NCI-H345 treated with DMSO at 0.1 percent for 48 hours (cell line): ENCODE measurements at regions not wholly inside any gene's neighbourhood (a gene's known extent, or its start where the extent isn't known, plus 50 kb on each side); places are given as distances from the start of the nearest gene placed in this dataset.

Experiments
- DNase-seq: peaks from one replicate; lab custom pipeline; 2025; ENCODE audit not compliant: unreplicated experiment; lab: John Stamatoyannopoulos, UW

DNA sequence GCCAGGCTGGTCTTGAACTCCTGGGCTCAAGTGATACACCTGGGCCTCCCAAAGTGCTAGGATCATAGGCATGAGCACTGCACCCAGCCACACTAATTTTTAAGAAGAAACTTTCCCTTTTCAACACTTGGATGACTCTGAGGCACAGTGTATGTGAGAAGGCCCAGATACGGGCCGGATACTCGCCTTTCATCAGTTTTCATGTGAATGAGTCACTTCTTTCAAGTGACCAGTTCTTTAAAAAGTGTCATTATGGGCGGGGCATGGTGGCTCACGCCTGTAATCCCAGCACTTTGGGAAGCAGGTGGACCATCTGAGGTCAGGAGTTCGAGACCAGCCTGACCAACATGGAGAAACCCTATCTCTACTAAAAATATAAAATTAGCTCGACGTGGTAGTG is 120.8 kb downstream of the CTTN start:
- no peak for DNase-seq

DNA sequence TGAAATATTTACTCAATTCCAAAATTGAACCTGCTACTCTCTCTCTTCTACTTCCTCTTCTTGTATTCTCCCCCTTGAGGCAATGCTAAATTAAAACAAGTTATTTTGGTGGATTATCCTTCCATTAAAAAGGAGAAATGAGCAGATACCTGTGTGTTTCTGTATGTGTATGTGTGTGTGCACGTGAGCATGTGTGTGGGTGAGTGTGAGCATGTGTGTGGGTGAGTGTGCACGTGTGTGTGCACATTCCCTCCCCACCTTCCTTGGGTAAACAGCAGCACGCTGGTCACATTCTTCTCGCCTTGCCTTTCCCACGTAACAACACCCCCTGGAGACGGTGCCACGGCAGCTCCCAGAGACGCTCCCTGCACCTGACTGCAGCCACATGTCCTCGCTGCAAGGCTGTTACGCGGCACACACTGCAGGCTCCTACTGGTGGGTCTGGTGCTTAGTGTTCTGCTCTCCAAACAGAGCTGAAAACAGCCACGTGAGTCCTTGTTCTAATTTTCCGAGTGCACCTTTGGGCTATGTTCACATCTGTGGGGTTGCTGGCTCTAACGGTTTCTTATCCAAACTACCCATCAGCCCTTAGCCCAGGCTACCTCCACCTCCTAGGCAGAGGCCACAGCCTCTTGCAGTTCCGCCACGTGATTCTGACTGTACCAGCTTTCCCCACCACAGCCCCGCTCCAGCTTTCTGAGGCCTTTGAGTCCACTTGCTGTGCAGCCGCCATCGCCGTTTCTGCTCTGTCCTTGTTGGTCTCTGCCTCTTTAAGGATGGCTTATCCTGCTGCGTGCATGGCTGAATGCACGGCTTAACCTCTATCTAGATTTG is 123.4 kb downstream of the CTTN start:
- DNase-seq, result no peak

DNA sequence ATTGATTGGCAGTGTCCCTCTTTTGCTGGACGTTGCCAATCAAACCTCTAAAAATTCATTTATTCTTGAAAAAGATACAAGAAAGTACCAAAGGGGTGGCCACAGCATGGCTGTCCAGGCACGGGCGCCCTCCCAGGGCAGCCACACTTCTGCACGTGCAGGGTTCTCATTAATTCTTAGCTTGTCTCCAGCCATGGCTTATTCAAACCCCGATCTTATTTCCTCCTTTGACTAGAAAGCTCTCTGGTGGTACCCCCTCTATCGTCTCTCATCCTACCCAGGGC is 123.9 kb downstream of the CTTN start:
- no peak for DNase-seq

DNA sequence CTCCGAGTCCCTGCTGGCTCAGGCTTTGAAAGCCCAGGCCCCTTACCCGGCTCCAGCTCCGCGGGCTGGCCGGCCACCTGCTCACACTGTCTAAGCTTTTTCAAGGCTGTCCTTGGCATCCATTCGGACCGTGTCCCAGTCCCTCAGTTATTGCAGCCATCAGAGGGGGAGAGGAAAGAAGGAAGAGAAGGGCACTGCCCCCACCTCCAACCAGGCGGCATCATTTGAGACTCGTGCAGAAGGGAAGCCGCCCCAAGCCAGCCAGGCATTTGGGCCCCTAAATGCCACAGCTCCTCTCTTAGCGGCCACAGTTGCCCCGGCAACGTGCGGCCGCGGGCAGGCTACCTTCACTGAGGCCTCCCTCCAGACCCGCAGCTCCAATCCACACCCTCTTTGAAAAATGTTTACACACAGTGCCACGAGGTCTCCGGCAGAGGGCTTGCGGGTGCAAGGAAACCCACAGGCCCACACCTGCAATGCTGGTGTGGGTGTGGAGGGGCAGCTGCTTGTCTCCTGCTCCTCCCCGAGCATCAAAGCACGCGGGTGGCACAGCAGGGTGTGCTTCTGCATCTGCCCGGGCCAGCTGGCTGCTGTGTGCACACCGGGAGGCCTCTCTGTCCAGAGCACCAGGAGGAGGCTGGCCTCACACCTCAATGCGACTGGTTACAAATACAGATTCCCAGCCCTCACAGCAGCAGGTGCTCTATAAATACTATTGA is 124.4 kb downstream of the CTTN start:
- DNase-seq, result peak; percentile 95

DNA sequence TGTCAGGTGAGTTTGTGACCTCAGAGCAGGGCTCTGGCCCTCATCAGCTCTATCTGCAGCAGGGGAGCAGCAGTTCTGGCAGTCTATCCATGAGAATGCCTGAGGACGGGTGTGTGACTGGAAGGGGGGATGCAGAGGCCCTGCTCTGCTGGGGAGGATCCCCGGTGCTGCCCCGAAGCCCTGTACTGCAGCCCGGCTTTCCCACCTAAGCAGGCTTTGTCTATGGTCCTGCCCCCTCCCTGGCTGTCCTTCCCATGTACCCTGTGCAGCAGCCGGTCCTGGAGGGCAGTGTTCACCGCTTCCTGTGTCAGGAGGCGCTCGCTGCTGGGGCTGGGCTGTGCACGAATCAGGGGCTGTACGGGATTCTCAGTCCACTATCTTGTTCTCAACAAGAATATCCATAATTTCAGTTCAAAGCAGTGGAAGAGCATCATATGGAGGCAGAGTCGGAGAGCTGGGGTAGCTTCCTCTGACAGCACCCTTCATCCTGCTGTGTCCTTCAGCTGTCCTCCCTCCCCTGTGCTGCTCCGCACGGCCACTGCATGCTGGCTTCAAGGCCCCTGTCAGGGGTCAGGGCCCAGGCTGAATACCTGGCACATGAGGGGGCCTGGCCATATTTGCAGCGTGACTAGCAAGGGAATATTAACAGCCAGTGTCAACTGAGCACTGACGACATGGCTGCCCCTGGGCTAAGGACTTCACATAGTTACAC is 125.2 kb downstream of the CTTN start:
- no peak for DNase-seq

DNA sequence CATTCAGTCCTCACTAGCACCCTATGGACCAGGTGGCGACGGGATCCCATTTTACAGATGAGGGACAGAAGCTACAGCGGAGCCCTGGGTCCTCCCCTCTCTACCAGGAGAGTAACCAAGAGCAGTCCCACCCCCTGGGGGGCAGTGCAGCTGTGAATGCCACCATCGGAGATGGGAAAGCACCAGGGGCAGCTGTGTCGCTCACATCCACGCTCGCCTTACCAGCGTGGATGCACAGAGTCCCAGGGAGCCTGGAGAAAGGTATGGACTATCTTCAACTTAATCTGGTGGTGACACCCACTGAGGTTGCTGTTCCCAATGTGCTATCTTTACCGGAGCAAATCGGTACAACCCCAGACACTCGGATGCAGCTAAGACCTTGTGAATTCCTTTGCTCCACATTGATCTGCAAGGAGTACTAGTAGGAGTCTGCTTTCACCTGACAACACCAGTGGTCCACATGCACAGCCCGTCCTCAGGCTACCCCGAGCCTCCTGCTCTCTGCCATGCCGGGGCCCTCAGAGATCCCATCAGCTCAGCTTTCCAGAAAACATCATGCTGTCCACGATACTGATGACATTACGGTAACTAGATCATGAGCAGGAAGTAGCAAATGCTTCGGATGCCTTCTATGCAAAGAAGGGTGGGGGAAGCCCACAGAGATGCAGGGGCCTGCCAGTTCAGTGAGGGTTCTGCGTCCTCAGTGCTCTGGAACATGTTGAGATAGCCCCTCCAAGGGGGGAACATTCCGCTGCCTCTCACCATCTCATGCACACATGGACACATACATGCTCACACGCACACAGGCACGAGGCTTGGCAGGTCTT is 126.0 kb downstream of the CTTN start:
- DNase-seq, result no peak

DNA sequence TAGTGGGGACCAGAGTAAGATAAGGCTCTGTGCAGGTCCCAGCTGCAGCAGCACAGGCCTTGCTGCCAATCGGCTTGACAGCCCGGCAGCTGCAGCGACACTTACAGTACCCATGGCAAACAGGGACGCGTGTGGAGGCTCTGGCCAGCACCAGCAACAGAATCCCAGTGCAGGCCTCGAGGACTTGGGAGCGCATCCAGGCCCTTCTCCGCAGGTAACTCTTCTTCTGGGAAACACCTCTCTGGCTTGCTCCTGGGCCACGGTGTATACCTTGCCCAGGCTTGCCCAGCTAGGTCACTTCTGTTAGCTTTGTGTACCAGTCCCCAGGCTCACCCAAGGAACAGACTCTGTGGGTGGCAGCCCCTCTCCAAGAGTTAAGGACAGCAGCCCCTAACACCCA is 126.7 kb downstream of the CTTN start:
- DNase-seq, result peak; percentile 58

DNA sequence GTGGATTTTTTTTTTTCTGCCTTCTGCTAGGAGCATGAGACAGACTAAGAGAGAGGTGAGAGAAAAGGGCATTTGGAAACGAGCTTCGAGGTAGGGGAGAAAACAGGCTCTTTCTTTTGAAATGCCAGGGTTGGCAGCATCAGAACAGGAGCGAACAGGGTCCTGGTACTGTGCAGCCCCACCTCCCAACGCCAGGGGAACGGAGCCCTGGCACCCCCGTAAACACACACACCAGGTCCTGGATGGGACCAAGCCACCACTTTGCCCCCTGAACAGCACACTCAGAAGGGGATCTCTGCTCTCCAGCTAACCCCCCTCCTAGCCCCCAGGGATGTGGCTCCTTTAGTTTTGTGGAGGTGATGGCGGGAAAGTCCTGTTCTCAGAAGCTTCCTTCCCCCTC is 127.1 kb downstream of the CTTN start:
- DNase-seq, result no peak

DNA sequence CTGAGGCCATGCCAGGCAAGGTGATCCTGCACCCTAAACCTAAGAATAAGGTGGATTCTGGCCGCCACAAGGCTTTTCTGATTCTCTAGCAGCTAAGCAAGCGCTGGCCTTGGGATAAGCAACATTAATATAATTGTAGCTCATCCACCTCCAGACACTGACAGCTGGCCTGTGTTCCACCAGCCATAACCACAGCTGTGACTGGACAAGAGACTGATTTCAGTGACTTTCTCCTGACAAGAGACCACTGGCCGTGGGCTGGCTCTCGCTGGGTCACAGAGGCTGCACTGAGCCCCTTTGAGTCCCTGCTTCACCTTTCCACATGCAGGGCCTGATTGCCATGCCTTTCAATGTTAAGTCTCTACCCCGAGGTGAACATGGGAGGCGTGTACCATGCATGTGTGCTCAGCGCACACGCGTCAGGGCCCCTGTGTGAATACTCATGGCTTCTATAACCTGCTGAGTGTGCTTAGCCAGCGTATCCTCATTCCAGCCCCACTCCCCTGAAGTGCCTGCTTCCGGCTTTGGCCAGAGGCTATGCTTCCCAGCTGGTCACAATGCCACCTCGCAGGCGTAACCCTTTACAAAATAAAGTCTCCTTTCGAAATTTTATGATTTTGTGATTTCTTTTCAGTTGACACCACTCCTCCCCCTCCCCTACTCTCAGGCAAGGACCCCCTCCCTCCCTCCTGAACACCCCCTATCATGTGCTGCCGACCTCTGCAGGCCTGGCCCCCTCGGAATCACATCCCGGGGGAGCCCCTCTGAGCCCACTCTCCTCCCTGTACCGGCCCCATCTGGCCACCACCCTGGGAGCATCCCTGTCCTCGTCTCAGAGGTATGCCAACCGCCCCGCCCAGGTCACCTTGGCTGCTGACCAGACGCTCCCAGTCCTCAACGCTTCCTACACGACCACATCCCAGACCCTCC is 128.1 kb downstream of the CTTN start:
- DNase-seq, result no peak

DNA sequence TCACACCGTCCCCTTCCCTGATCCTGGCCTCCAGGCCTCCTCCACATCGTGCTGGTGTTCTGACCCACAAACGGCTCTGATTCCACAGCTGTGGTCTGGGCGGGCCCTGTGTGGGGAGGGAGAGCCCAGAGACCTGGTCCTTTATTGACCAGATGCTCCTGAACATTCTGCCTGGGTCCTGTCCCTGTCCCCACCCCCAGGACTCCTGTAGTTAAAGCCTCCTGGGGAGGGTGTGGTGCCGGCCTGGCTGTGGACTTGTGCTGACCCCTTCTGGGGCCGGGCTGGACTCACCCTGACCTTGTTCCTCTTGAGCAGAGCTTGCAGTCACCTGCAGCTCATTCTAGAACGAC is 128.7 kb downstream of the CTTN start:
- no peak for DNase-seq

DNA sequence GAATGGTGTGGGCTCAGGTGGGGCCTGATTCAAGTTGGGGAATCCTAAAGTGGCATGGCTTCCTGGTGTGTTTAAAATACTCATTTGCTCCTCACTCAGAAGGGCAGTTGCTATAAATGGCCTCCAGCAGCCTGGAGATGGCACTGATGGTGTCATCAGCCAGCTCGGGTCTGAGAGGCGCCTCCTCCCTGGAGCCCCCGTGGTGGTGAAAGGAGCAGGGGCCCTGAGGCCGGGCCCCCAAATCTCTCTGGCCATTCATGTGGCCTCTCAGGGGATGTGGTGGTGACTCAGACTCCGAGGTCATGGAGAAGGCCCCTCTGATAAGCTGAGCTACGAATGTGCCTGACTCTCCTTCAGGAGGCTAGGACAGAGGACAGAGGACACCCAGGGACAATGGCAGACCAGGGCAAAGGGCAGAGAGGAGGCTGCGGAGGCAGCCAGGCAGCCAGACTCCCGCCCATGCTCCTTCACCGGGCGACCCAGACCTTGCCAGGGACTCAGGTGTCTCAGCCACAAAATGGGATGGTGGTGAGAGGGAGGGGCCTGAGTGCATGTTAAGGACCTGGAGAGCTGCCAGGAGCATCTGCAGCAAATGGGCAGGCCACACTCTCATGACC is 129.2 kb downstream of the CTTN start:
- peak; percentile 7 for DNase-seq

DNA sequence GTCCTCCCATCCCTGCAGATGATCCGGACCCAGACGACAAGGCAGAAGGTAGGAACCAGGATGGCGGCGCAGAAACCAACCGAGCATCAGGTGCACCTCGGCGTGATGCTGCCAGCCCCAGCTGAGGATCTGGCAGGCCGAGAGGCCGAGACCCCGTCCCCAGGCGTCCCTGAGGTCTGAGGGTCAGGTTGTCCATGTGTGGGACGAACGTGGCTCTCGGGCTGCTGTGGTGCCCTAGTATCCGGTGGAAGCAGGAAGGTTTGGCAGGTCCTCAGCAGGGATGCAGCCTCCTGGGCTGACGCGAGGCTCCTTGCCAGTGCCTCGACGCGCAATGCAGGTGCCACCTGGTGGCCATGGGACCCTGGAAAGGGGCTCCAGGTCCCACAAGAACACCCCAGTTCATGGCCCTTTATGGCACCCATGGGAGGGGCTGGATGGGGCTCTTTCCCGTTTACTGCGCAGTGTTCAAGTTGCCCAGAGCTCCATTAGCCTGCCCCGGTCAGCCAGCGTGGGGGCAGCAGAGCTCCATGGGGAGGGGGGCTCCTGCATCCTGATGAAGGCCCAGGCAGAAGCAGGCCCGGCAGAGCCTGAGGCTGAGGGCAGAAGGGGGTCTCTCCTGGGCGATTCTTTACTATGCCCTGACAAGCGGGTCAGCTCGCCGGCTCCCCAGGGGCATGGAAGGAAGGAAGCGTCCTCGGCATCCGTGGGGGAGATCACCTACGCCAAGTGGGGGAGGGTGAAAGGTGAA is 129.9 kb downstream of the CTTN start:
- no peak for DNase-seq

DNA sequence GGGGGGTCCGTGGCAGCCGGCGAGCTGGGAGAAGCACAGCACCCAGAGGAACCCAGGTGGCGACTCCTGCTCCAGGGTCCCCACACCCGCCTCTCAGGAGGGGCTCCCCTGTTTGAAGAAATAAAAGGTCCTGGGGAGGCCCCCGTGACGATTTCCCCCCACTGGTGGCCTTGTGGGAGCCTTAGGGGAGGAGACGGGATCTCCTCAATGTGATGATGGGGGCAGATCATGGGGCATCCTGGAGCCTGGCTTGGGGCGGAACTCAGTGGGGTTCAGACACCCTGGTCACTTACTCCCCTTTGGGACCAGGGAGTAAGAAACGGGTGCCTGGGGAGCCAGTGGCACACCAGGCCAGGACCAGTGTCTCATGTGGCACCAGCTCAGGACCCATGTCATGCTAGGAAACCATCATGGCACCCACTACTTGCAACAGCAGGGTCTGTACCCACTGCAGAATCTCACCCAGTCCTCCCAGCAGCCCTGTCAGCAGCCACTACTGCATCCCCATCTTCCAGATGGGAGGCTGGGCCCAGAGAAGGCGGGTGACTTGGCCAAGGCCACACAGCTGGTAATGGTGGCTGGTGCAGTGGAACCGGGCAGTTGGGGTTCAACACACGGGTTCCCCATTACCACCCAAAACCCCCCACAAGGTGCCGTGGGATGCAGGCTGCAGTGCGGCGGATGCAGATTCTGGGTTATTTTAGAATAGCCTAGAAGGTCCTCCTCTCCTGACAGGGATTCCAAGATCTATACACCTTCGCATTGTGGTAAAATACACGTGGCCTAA is 130.7 kb downstream of the CTTN start:
- DNase-seq, result no peak

DNA sequence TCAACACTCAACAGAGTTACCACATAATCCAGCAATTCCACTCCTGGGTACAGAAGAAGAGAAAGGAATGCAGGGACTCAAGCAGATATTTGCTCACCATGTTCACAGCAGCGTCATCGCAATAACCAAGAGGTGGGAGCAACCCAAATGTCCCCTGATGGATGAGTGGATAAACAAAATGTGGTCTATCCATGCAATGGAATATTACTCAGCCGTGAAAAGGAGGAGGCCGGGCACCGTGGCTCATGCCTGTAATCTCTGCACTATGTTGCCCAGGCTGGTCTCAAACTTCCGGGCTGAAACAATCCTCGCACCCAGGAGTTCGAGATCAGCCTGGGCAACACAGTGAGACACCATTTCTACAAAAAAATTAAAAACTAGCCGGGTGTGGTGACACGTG is 131.7 kb downstream of the CTTN start:
- DNase-seq, result no peak

DNA sequence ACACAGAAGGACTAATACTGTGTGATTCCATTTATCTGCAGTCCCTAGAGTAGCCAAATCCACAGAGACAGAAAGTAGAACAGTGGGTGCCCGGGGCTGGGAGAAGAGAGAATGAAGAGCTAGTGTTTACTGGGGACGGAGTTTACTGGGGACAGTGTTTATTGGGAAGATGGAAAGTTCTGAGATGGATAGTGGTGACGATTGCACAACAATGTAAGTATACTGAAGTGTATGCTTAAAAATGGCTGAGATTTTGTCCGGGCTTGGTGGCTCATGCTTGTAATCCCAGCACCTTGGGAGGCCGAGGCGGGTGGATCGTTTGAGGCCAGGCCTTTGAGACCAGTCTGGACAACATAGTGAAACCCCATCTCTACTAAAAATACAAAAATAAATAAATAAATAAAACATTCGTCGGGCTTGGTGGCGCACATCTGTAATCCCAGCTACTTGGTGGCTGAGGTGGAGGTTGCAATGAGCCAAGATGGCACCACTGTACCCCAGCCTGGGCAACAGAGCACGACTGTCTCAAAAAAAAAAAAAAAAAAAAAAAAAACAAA is 132.4 kb downstream of the CTTN start:
- no peak for DNase-seq

DNA sequence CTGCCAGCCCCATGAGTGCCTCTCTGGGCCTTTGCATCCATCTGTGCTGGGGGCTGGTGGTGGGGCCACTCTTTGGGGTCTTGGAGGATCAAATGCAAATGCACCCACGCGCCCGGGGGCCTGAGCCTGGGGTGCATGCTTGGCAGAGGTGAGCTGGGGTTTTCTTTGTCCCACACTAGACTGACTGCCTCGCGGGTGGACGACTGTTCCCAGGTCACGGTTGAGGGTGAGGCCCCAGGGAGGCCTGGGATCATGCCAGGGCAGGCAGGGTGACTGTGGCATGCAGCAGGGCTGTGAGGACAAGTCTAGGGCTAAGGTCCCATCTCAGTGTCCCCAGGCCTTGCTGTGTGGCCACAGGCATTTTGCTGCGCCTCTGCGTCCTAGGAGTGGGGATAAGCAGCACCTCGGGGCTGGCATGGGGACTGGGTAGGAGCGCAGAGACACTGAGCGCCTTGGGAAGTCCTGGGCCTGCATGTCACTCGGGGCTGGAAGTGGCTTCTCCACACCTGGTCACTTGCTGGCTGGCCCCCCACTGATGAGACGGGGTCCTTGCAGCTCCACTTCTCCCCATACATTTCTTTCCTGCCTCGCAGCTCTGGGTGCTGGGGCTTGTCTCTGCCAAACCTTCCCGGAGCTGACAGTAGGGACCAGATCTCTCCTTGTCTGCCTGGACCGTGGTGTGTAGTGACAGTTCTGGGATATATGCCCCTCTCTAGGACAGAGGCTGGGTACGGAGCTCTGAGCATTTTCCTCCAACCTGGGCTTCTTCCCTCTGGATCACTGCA is 133.1 kb downstream of the CTTN start:
- no peak for DNase-seq

DNA sequence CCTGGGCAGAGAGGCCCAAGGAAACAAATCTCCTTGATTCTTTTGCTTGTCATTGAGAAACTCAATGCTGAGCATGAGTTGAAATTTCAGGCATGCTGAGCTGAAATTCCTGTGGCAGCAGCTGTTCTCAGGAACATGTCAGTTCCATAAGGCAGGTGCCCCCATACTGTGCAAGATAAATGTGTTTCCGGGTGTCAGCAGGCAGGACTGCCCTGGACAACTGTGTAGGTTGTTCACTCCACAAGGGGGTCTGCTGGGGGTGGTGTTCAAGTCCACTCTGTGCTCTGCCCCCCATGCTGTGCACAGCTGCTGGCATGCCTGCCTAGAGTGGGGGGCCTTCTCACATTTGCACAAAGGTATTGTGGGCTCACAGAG is 133.7 kb downstream of the CTTN start:
- DNase-seq, result no peak
